ENCODE measurements at regions not wholly inside any gene's neighbourhood (a gene's known extent, or its start where the extent isn't known, plus 50 kb on each side); places are given as distances from the start of the nearest gene placed in this dataset.
A peak's percentile ranks its signal among the peaks of the same experiment; 100 is the strongest.

DNA sequence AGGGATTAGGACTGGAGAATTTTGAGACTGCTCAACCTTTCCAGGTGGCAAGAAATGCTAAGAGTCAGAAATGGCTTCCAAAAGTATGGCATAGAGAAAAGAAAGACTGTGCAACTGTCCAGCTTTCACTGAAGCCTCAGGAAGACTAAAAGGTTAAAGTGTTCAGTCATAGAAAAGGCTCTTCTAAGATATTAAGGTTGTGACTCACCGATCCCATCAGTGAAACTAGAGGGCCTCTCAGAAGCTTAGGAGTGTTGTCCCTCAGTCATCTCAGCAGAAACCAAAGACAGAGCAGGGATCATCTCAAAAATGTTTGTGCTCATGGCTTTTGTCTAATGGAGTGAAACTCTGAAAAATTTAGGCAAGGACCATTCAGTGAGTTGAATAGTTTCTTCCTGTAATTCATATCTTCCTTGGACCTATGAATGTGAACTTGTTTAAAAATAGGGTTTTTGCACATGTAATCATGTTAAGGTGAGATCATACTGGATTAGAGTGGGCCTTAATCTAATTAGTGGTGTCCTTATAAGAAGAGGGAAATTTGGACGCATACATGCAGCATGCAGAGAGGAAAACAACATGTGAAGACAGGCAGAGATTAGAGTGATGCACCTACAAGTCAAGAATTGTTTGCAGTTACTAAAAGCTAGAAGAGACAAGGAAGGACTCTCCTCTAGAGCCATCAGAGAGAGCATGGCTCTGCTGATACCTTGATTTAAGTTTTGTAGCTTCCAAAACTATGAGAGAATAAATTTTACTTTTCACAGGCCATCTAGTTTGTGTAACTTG, 71.3 kb downstream of the RPE65 start:
- DNase-seq (ENCODE audit: low spot score), result no peak

DNA sequence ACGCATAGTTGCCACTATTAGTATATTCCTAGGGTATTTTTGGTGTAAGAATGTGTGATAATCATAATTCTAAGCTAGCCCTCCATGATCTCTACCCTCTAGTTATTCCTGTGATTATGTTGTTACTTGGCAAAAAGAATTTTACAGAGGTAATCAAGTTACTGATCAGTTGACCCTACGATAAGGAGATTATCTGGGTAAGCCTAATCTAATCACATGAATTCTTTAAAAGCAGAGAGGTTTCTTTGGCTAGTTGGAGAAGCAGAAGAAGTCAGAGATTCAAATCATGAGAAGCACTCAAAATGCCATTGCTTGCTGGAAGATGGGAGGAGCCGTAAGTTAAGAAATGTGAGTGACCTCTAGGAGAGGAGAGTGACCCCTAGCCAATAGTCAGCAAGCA, 72.7 kb downstream of the RPE65 start:
- DNase-seq (ENCODE audit: low spot score), result no peak

DNA sequence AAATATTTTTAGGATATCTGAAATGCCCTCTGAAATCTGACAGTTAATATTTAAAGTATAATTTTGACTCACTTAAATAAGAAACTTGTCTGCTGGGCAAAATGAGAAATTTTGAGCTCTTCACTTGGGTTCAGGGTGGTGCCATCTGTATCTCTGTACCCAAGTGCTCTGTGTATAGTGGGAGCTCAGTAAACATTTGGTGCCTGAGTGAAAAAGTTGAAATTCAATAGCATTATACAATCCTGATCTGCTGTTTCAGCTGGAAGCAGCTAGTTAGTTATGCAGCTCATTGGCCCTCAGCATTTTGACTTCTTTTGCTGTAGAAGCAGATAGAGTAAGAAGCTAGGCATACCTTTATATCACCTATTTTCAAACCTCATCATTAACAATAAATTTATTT, 73.3 kb downstream of the RPE65 start:
- DNase-seq (ENCODE audit: low spot score), result no peak

DNA sequence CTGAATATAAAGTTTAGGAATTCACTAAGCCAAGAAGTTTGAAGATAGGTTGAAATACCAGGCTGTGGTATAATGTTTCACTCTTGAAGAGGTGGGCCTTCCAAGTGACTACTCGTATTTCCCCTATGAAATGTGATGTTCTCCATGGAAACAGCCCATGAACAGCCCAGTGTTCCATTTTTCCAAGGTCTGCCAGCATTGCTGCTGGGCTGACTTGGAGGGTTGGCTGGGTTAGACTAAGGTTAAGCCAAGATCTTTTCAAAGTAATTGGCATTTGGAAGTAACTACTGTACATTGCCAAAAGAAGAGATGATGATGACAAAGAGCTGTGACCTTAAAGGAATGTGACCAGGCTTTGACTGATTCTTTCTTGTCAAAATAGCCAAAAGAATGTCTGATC, 73.8 kb downstream of the RPE65 start:
- DNase-seq (ENCODE audit: low spot score), result peak; percentile 23

DNA sequence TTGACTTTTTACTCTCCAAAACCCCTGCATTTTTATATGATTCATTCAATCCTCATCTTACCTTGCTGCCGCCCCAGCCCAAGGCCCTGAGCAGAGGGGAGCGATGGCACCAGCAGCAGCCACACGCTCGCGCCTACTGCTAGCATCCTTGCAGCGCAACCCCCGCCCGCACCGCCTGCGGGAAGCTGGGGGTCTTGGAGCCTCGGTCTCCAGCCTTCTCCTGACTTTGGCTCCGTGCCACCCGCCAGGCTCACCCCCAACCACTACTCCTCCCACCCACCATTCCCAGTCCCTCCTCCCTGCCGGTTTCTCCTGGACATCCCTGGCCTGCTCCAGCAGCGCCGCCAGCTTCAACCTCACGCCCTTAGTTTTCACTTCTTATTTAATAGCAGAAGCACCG, 76.6 kb downstream of the RPE65 start:
- DNase-seq (ENCODE audit: low spot score), result no peak

DNA sequence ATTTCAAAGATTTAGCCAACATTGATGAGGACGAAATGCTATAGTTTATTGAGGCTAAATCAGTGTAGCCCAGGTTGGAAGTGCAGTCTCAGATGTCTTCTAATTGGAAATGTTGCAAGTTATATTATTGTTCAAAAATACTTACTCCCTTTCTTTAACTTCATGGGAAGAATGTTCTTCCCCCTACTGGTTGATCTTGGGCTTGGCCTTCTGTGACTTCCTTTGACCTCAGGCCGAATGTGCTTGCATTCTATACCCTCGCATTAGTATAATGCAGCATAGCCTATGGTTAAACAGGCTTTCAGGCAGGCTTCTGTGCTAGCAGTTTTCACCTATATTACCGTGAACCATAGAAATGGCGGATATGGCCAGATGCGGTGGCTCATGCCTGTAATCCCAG, 77.3 kb downstream of the RPE65 start:
- DNase-seq (ENCODE audit: low spot score), result no peak

DNA sequence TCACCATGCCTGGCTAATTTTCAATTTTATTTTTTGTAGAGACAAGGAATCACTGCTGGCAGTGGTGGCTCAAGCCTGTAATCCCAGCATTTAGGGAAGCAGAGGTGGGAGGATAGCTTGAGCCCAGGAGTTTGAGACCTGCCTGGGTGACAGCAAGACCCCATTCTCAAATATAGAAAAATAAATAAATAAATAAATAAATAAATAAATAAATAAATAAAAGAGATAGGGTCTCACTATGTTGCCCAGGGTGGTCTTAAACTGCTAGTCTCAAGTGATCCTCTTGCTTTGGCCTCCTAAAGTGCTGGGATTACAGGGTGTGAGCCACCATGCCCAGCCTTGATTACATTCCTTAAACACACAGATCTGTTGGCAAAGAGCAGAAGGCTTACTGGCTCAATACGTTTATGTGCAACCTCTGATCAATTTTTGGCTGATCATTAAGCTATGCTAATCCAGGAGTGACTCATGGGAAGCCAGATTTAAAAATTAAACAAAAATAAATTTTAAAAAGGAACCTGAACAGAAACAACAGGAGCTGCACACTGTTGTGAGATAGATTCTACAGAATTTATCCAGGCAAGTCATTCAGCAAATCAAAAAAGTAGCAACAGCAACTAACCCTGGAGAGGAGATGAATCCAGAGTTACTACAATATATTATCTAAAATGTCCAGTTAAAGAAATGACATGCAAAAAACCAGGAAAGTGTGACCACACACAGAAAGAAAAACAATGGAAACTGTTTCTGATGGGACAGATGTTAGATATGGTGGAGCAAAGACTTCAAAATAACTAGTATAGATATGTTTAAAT, 79.4 kb downstream of the RPE65 start:
- DNase-seq (ENCODE audit: low spot score), result no peak

DNA sequence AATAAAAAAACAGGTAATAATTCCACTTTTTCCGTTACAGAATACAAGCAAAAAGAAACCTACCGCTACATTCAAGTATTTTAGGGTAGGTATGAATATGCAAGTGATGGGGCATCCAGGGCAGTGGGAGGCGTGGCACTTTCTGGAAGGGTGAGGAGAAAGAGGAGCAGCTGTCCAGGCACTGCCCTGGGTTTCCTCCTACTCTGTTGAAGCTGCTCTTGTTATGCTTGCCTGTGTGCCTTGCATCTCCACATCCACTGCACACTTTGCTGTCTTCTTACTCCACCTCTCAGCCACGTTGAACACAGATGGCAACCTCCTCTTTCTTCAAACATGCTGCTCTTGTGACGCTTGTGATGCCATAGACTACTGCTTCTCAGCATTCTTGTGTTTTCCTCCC, 83.2 kb downstream of the RPE65 start:
- DNase-seq (ENCODE audit: low spot score), result no peak

DNA sequence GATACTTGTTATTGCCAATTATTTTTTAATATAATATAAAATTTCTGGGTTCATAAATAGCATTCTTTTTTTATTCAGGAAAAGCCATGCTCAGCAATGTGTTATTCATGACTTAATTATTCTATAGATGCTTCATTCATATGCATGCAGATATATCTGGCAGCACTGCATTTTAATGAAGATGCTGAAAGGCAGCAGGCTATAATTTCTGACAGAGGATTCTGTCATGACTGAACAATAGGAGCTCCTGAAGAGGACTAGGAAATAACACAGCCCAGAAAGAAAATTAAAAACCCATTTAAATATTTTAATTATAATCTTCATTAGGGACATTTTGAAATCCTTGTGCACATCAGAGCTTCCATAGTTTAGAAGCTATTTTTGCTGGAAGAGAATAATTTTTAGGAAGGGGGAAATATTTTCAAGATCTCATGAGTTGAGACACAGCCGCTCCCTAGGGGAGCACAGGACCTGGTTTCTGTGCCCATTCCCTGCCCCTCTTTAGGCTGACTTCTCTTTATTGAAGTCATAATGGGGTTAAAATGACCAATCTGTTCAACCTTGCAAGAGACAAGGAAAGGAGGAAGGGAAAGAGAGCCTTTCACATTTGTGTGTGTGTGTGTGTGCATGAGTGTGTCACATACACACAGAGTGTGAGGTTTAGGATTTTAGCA, 83.9 kb downstream of the RPE65 start:
- no peak for DNase-seq (ENCODE audit: low spot score)

DNA sequence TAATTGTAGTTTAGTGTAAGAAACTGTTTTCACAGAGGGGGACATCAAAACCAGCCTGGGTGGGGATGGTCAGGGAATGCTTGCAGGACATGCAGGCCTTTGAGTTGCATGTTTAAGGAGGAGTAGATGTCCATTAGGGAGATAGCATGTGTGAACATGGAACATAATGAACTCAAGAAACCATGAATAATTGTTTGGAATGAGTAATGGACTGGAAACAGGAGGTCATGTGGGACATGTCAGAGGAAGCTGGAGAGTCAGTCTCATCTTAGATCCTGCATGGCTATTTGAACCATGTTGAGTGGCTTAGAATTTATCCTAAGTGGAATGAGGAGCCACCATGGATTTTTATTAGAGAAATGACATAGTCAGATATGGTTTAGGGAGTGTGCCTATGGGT, 86.4 kb downstream of the RPE65 start:
- no peak for DNase-seq (ENCODE audit: low spot score)

DNA sequence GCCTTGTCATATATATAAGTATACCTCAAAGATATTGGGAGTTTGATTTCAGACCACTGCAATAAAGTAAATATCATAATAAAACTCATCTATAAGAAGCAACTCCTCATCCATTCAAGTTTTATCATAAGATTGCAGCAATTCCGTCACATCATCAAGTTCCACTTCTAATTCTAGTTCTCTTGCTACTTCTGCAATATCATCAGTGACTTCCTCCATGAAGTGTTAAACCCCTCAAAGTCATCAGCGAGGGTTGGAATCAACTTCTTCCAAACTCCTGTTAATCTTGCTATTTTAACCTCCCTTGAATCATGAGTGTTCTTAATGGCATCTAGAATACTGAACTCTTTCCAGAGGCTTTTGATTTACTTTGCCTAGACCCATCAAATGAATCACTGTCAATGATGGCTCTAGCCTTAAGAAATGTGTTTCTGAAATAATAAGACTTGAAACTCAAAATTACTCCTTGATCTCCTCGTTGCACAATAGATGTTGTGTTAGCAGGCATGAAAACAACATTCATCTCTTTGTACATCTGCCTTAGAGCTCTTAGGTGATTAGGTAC, 88.3 kb downstream of the RPE65 start:
- DNase-seq (ENCODE audit: low spot score), result no peak

DNA sequence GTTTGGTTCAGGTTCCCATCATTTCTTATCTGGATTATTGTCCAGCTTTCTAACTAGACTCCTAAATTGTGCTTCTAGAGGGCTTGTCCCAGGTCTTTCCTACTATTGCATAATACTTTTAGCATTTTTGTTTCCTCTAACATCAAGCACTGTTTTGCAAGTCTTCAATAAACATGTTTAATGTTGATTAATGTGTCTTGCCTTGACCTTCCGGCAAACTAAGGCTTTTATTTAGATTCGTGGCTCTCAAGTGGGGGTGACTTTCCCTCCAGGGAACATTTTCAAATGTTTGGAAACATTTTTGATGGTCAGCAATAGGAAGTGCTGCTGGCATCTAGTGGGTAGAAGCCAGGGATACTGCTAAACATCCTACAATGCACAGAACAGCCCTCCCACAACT, 90.7 kb downstream of the RPE65 start:
- no peak for DNase-seq (ENCODE audit: low spot score)

DNA sequence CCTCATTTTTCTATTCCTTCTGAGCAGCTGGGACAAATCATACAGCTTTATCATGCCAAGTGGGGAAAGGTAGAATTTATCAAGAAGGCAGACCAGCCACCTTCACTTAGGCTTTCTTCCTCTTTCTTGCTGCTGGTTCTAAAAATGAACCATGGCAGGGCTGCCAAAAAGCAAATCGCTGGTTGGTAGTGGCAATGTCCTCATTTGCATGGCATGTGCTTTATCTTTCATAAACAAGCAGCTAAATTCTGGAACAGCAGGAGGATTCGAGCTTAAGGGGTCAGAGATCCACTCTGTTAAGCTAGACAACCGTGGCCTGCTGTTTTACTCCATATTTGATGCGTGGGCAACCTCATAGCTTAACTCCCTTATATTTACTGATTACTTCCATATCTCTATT, 91.3 kb downstream of the RPE65 start:
- peak; percentile 20 for DNase-seq (ENCODE audit: low spot score)

DNA sequence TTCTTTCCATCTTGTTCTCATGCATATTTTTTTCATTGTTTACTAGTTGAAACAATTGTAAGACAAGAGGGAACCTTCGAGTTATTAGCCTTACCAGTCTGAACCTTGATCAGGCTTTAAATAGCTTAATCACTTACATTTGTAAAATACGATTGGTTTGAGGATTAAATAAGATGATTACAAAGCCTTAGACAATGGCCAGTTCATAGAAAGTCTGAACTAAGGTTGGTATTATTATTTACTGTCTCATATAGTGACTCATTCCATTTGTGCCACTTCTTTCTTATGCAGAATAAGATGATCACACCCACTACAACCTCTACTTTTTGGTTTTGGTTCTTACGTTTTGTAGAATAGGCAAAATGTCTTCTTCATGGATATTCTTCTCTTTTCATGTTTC, 94.1 kb downstream of the RPE65 start:
- no peak for DNase-seq (ENCODE audit: low spot score)

DNA sequence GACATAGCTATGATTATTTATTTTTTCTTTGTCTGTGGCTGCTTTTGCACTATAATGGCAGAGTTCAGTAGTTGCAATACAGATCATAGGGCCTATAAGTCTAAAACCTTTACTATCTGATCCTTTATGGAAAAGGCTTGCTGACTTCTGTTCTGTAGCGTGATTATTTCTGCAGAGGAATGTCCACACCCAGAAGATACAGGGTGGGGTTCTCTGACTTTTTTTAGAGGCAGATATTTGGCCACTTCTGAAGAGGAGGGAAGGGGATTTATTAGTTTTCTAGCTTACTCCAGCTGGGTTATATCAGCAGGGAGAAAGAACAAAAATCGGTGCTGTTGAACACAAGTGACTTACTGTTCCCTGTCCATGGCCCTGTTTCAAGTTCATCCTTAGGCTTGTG, 97.6 kb downstream of the RPE65 start:
- no peak for DNase-seq (ENCODE audit: low spot score)

DNA sequence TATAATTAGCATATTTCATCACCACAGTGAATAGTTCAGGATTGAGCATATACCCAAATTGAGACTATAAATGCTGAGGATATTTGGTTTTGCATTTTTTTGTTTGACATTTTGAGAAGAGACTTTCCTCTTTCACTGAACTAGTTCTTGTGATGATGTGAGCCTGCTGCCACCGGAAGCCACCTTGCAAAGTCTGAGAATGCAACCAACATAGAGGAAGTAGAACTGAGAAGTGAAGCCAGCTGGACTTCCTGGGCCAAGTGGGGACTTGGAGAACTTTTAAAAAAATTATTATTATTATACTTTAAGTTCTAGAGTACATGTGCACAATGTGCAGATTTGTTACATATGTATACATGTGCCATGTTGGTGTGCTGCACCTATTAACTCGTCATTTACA, 102.3 kb downstream of the RPE65 start:
- peak; percentile 43 for DNase-seq (ENCODE audit: low spot score)

DNA sequence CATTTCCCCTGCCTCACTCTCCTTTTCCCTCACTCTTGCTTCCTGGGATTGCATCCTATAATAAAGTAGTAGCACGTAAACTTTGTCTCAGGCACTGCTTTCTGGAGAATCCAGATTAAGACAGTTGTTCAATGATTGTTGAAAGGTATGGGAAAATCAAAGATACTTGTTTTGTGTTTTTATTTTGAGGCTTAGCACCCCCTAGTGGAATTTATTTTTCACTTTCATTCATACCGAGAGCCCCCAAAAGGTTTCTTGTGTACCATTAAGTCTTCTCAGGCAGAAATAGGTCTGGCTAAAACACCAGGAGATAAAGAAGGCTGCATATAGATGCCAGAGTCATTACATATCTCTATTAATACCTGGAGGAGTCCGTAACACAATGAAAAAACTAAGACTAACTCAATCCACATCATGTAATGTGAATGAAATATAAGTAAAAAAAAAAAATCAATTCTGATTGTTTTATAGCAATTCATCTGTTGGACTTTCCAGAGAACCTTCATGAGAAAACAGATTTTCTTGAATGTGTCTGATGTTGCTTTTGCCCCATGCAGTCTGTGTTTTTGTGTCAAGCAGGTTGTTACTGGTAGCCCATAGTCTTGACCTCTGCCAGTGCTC, 103.5 kb downstream of the RPE65 start:
- DNase-seq (ENCODE audit: low spot score), result no peak

DNA sequence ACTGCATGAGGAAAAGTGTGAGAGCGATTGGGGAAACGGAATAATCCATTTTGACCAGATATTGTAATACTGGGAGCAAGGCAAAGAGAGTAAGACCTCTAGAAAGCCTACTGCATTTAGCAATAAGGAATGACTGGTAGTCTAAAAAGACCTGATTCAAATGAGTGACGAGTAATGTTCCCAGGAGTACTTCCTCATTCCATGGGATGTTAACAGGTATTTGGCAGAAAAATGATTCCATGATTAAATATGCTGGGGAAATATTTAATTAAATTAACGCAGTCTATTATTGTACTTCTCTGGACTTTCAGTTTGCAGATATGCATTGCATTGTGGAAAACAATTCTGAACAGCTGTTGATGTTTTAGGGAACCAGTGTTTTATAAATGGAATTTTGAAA, 105.5 kb downstream of the RPE65 start:
- DNase-seq (ENCODE audit: low spot score), result no peak

DNA sequence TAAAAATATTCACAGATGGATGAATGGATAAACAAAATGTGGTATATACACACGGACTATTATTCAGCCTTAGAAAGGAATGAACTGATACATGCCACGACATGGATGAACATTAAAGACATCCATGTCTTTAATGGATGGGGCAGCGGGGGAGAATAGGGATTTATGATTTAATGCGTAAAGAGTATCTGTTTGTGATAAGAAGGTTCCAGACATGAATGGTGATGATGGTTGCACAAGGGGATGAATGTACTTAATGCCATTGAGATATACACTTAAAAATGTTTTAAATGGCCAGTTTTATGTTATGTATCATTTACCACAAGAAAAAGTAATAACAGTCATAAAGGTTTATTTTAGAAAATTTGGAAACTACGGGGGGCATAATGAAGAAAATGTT, 108.6 kb upstream of the WLS start:
- no peak for DNase-seq (ENCODE audit: low spot score)

DNA sequence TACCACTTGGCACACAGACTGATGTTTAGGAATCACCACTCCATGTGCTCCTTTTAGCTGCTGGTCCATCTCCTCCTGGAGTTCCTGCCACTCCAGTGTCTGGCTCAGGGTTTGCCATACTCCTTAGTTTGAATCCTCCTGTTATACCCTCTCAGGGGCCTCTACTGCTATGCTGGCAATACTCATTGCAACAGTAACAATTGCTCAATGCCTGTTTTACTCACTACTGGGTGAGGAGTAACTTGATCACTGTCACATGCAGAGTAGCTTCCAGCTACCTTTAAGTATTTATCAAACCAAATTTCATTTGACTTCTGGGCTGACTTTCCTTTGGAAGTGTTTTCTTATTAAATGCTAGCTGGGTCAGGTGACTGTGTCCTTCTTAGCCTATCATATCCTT, 107.2 kb upstream of the WLS start:
- no peak for DNase-seq (ENCODE audit: low spot score)

DNA sequence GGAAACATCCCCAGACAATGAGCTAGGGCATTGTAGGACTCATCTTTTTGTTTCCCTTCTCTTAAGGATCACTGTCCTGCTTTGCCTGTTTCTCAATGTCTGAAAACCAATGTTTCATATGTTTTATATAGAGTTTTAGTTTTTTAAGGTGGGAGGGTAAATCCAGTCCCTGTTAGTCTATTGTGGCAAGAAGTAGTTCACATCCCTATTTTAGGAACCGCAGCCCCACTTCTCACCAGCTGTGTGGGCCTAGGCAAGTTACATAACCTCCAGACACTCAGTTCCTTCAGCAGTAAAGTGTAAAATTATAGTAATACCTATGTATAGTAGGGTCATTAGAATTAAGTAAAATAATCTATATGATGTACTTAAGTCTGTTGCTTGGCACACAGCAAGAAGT, 105.8 kb upstream of the WLS start:
- DNase-seq (ENCODE audit: low spot score), result no peak

DNA sequence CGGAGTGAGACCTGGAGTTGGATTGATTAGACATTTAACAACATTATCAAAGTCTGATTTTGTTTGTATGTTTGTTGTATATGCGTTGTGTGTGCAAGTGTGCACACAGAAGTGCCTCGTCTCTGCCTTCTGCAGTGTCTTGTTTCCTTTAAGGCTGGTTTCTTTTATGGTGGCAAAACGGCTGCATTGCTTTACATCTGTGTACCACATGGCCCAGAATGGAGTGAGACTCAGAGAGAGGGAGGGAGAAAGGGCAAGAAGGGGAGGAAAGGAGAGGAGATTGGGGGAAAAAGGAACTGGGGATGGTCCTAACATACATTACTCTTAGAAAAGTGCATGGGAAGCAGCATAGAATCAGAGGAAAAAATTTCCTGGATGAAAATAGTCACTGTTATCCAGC, 99.7 kb upstream of the WLS start:
- no peak for DNase-seq (ENCODE audit: low spot score)
